ENCODE measurements at regions not wholly inside any gene's neighbourhood (a gene's known extent, or its start where the extent isn't known, plus 50 kb on each side); places are given as distances from the start of the nearest gene placed in this dataset.

DNA sequence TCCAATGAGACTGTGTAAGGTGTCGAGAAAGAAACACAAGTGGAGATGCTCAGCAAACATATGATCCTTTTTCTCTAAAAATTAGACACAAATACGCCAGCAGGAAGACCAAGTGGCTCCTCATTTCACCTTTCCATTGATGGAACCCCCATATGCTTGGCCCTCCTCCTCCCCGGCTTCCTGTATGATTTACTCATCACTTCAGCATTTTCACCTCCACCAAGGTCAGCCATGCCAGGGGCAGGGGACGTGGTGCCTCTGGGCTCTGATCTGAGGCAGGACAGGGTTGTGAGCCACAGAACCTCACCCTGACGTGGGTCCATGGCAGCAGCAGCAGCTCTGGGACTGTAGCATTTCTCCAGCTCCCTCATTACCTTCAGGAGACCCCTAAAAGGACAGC, 116.8 kb upstream of the PFKP start:
- H3K4me3 ChIP-seq (ENCODE audit: low read length) = no peak overlapping the region
- no peak for TF ChIP-seq ZNF274 (IDR thresholded peaks at IDR 0.05; ENCODE audit: low read depth, low read length)

GRCh38 chr10:2949948-2950354, 117.4 kb upstream of the PFKP start:
- H3K4me3 ChIP-seq (ENCODE audit: low read length) = no peak overlapping the region
- no peak for TF ChIP-seq ZNF274 (IDR thresholded peaks at IDR 0.05; ENCODE audit: low read depth, low read length)

GRCh38 chr10:2949221-2949947, 118.0 kb upstream of the PFKP start:
- TF ChIP-seq ZNF274 (IDR thresholded peaks at IDR 0.05; ENCODE audit: low read depth, low read length) = no peak
- H3K4me3 ChIP-seq (ENCODE audit: low read length) = no peak overlapping the region

GRCh38 chr10:2948127-2948854, 119.1 kb upstream of the PFKP start:
- TF ChIP-seq ZNF274 (IDR thresholded peaks at IDR 0.05; ENCODE audit: low read depth, low read length) = no peak
- H3K4me3 ChIP-seq (ENCODE audit: low read length) = no peak overlapping the region

DNA sequence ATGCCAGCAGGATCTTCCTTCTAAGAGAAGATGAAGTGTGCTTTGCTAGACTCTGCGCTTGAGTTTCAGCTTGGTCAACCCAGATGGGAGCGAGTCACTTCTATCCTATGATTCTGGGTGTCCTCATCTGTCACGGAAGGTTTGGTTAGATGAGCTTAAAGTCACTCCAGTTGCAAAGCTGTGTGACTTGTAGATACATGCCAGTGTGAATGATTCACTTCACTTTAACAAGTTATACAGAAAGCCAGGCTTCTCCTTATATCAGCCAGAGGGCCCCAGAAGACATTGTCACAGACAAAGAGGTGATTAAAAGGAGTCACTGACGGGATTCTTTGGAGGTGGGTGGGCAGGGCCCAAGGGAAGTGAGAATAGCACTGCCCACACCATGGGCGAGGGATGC, 122.6 kb upstream of the PFKP start:
- no peak overlapping the region for H3K4me3 ChIP-seq (ENCODE audit: low read length)
- no peak for TF ChIP-seq ZNF274 (IDR thresholded peaks at IDR 0.05; ENCODE audit: low read depth, low read length)

DNA sequence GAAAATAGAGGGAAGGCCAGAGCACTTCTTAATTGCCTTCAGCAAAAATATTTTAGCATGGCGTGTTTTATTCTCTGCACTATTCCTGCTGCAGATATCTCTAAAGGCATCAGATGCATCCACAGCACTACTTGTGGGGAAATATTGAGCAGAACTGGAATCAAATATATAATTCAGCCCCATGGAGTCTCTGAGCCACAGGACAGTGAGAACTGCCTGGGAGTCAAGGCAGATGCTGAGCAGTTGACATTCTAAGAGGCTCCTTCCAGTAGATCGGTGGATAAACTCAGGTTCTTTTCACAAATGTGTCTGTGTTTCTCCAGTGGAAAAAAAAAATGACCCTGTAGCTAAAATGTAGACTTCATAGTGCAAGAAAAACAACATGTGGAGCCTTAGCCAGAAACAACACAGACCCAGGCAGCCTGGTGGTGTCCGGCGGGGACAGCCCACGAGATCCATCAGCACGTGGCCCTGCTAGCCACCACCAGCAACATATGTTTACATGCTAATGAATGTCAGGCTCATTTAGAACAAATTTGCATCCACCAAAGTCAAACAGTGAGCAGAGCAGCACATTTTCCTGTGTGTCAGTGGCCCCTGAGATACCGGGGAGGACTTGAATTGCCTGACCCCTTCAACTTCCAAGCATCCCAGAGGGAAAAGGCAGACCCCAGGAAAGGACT, 123.3 kb upstream of the PFKP start:
- TF ChIP-seq ZNF274 (IDR thresholded peaks at IDR 0.05; ENCODE audit: low read depth, low read length) = no peak
- H3K4me3 ChIP-seq (ENCODE audit: low read length) = no peak overlapping the region

GRCh38 chr10:2942938-2943337, 124.4 kb upstream of the PFKP start:
- TF ChIP-seq ZNF274 (IDR thresholded peaks at IDR 0.05; ENCODE audit: low read depth, low read length) = no peak
- H3K4me3 ChIP-seq (ENCODE audit: low read length) = no peak overlapping the region

GRCh38 chr10:2938869-2939268, 128.5 kb upstream of the PFKP start:
- no peak overlapping the region for H3K4me3 ChIP-seq (ENCODE audit: low read length)
- TF ChIP-seq ZNF274 (IDR thresholded peaks at IDR 0.05; ENCODE audit: low read depth, low read length) = no peak

DNA sequence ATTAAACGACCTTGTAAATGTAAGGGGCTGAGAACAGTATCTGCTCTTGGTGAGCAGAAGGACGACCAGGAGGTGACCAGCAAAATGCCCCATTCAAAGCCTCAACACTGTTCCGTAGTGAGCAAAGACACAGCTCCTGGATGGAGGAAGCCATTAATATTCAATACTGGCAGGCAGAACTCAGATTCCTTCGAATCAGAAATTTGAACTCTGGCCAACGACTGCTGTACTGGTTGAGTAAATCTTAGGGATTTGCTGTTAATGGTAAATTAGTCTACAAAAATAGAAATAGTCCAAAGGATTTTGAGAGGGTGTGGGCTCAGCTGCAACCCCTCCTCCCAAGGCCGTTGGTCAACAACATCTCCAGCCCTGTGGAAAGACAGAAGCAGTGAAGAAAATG, 130.5 kb upstream of the PFKP start:
- H3K4me3 ChIP-seq (ENCODE audit: low read length) = no peak overlapping the region
- TF ChIP-seq ZNF274 (IDR thresholded peaks at IDR 0.05; ENCODE audit: low read depth, low read length) = no peak

- no peak for TF ChIP-seq ZNF274 (IDR thresholded peaks at IDR 0.05; ENCODE audit: low read depth, low read length)
- peak overlapping the region; percentile 34; the same call in 1 of the 2 replicates for H3K4me3 ChIP-seq (ENCODE audit: low read length)
These were observed 131.5 kb upstream of the PFKP start for GRCh38 chr10:2935647-2936386.

- TF ChIP-seq ZNF274 (IDR thresholded peaks at IDR 0.05; ENCODE audit: low read depth, low read length) = no peak
- no peak overlapping the region; the same call in 1 of the 2 replicates for H3K4me3 ChIP-seq (ENCODE audit: low read length)
These were observed 133.4 kb upstream of the PFKP start for GRCh38 chr10:2933924-2934323.

GRCh38 chr10:2933519-2933918, 133.8 kb upstream of the PFKP start:
- no peak for TF ChIP-seq ZNF274 (IDR thresholded peaks at IDR 0.05; ENCODE audit: low read depth, low read length)
- H3K4me3 ChIP-seq (ENCODE audit: low read length) = no peak overlapping the region

DNA sequence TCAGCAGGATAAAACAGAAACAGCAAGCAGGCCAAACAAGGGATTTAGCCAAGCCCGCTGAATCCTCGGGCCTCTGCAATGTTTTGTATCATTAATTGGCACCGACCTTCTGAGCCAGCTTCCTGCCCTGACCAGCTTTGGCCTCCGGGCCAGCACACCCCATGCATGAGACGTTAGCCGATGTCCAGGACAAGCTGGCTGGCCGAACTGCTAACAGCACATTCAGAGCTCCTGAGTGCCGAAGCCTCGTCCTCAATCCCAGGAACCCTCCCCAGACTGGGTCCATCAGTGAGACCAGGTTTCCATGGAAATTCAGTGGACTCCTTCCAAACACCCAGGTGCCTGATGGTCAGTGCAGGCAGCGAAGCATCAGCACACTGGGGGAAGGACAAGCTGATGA, 134.3 kb upstream of the PFKP start:
- no peak overlapping the region for H3K4me3 ChIP-seq (ENCODE audit: low read length)
- TF ChIP-seq ZNF274 (IDR thresholded peaks at IDR 0.05; ENCODE audit: low read depth, low read length) = no peak

Data from GM08714 (cell line).